Chondrocyte (in vitro differentiated cells): ENCODE measurements at regions not wholly inside any gene's neighbourhood (a gene's known extent, or its start where the extent isn't known, plus 50 kb on each side); places are given as distances from the start of the nearest gene placed in this dataset.

Experiments used
- DNase-seq: peaks from one replicate; pipeline ENCODE4 v3.0.0; 2021; ENCODE audit warnings: mixed read lengths, low spot score
- H3K27ac Mint-ChIP-seq: one replicate; pipeline ENCODE4 v1.8.0; 2021; ENCODE audit warnings: mild to moderate bottlenecking, moderate library complexity, mixed read lengths; ENCODE audit not compliant: unreplicated experiment
- H3K27me3 Mint-ChIP-seq: 2 replicates; pipeline ENCODE4 v1.8.0; 2021; ENCODE audit warnings: low read depth, mixed read lengths
- H3K36me3 Mint-ChIP-seq: 2 replicates; pipeline ENCODE4 v1.8.0; 2021; ENCODE audit warnings: low read depth, mixed read lengths
- H3K4me1 Mint-ChIP-seq: 2 replicates; pipeline ENCODE4 v1.8.0; 2021; ENCODE audit warnings: low read depth, mild to moderate bottlenecking, mixed read lengths
- H3K4me3 Mint-ChIP-seq: one replicate; pipeline ENCODE4 v1.8.0; 2021; ENCODE audit warnings: mild to moderate bottlenecking, moderate library complexity, mixed read lengths; ENCODE audit not compliant: unreplicated experiment
- H3K9me3 Mint-ChIP-seq: 2 replicates; pipeline ENCODE4 v1.8.0; 2021; ENCODE audit warnings: low read depth, mixed read lengths
- CTCF ChIP-seq: fragments of 200-600 bp; sonication (generic); IDR thresholded peaks from 2 replicates; pipeline ENCODE4 v1.5.0; 2021; ENCODE audit warnings: antibody characterized with exemption, mild to moderate bottlenecking, moderate library complexity

- Mint-ChIP-seq H3K9me3 (no peaks in the 10 kb centered on the region), H3K36me3 (no peaks in the 10 kb centered on the region), H3K27me3 (peaks cover 26% of the 10 kb centered on the region), H3K4me3 (no peak overlapping the region), H3K27ac (no peak overlapping the region), H3K4me1 (peaks cover 8% of the 10 kb centered on the region)
- no peak for TF ChIP-seq CTCF
- no peak for DNase-seq
These were observed 102.9 kb upstream of the ALK start for GRCh38 chr2:30024281-30024680.

GRCh38 chr2:30026091-30027055 is 105.0 kb upstream of the ALK start:
- H3K4me3 Mint-ChIP-seq = peak overlapping the region; percentile 27
- H3K9me3 Mint-ChIP-seq = no peaks in the 10 kb centered on the region
- peak; percentile 88 for TF ChIP-seq CTCF
- no peaks in the 10 kb centered on the region for H3K36me3 Mint-ChIP-seq
- H3K4me1 Mint-ChIP-seq = peaks cover 8% of the 10 kb centered on the region
- no peak for DNase-seq
- peaks cover 33% of the 10 kb centered on the region for H3K27me3 Mint-ChIP-seq
- H3K27ac Mint-ChIP-seq = peak overlapping the region; percentile 39

- Mint-ChIP-seq H3K4me1 (peaks cover 8% of the 10 kb centered on the region), H3K4me3 (no peak overlapping the region), H3K9me3 (no peaks in the 10 kb centered on the region), H3K36me3 (no peaks in the 10 kb centered on the region), H3K27ac (no peak overlapping the region), H3K27me3 (peaks cover 36% of the 10 kb centered on the region)
- no peak for DNase-seq
- no peak for TF ChIP-seq CTCF
These were observed 108.4 kb upstream of the ALK start for GRCh38 chr2:30029804-30030203.

- Mint-ChIP-seq H3K9me3 (no peaks in the 10 kb centered on the region), H3K27me3 (peaks cover 36% of the 10 kb centered on the region), H3K4me3 (no peak overlapping the region), H3K27ac (no peak overlapping the region), H3K4me1 (peaks cover 8% of the 10 kb centered on the region), H3K36me3 (no peaks in the 10 kb centered on the region)
- TF ChIP-seq CTCF = no peak
- no peak for DNase-seq
These were observed 109.0 kb upstream of the ALK start for GRCh38 chr2:30030361-30030760.

GRCh38 chr2:30031184-30031583 is 109.8 kb upstream of the ALK start:
- Mint-ChIP-seq H3K4me3 (no peak overlapping the region), H3K27ac (no peak overlapping the region), H3K36me3 (no peaks in the 10 kb centered on the region), H3K4me1 (peaks cover 4% of the 10 kb centered on the region), H3K27me3 (peaks cover 36% of the 10 kb centered on the region), H3K9me3 (no peaks in the 10 kb centered on the region)
- DNase-seq = no peak
- TF ChIP-seq CTCF = no peak
